ENCODE measurements at regions not wholly inside any gene's neighbourhood (a gene's known extent, or its start where the extent isn't known, plus 50 kb on each side); places are given as distances from the start of the nearest gene placed in this dataset.

DNA sequence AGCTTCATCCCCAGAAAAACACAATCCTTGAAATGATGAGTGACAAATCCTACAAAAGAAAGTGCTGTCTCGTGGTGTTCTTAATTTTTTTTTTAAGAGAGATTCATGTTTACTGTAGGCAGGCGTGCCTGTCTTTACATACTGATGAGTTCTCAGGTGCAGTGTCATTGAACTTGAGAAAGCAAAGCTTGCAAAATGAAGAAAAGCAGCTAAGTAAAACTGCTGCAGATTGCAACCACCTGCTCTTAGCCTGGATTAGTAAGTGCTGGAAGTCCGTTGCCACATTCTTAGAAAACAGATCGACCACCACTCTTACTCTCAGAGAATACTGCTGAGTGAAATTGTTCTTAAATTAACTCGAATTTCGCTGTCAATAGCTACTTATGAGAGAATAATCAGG, 854.6 kb downstream of the TRIML1 start:
- no peaks in the 10 kb centered on the region for H3K4me1 ChIP-seq (ENCODE audit: control insufficient read depth, low read length)
- H3K27ac ChIP-seq (ENCODE audit: low read depth, low read length) = no peak overlapping the region

DNA sequence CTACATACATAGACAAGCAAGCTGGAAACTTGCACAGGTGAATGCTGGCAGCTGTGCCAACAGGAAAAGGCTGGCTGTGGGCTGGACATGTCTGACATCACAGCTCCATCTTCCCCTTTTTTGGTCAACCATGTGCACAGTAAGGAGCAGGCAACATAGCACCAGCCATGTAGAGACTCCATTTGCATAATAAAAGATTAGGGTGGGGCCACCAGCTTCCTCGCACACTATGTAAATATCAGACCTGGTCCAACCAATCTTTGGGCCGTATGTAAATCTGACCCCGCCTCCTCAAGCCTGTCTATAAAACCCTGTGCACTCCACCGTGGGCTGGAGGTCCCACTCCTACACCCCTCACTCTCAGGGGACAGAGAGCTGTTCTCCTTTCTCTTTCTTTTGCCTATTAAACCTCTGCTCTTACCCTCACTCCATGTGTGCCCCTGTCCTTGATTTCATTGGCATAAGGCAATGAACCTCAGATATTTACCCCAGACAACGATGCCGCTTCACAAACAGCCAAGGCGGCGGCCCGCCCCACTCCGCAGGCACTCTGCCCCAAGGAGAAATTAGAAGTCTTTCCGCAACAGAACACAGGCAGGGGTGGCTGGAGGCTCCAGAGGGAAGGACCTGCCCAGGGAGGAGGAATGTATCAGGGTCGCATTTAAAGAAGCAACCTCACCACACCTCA, 862.2 kb downstream of the TRIML1 start:
- H3K27ac ChIP-seq (ENCODE audit: low read depth, low read length) = no peak overlapping the region
- no peak overlapping the region for H3K4me2 ChIP-seq (ENCODE audit: low read length)
- no peaks in the 10 kb centered on the region for H3K27me3 ChIP-seq (ENCODE audit: control insufficient read depth, low read length)
- H3K36me3 ChIP-seq (ENCODE audit: control insufficient read depth, low read length) = no peaks in the 10 kb centered on the region
- H3K79me2 ChIP-seq (ENCODE audit: control insufficient read depth, low read length) = no peaks in the 10 kb centered on the region
- no peaks in the 10 kb centered on the region for H3F3A ChIP-seq (ENCODE audit: control insufficient read depth, insufficient read depth)
- no peaks in the 10 kb centered on the region for H4K20me1 ChIP-seq (ENCODE audit: control insufficient read depth, insufficient read depth, low read depth, low read length)
- no peaks in the 10 kb centered on the region for H3K9me2 ChIP-seq (replicated peaks; ENCODE audit: control insufficient read depth, low read length)
- peaks cover 5% of the 10 kb centered on the region; the same call in 1 of the 2 replicates for H3K9me3 ChIP-seq (ENCODE audit: control insufficient read depth, insufficient read depth, low read length)
- no peak for TF ChIP-seq EZH2phosphoT487 (IDR thresholded peaks at IDR 0.05; ENCODE audit: borderline replicate concordance, low read length)
- TF ChIP-seq, protein P1, sequence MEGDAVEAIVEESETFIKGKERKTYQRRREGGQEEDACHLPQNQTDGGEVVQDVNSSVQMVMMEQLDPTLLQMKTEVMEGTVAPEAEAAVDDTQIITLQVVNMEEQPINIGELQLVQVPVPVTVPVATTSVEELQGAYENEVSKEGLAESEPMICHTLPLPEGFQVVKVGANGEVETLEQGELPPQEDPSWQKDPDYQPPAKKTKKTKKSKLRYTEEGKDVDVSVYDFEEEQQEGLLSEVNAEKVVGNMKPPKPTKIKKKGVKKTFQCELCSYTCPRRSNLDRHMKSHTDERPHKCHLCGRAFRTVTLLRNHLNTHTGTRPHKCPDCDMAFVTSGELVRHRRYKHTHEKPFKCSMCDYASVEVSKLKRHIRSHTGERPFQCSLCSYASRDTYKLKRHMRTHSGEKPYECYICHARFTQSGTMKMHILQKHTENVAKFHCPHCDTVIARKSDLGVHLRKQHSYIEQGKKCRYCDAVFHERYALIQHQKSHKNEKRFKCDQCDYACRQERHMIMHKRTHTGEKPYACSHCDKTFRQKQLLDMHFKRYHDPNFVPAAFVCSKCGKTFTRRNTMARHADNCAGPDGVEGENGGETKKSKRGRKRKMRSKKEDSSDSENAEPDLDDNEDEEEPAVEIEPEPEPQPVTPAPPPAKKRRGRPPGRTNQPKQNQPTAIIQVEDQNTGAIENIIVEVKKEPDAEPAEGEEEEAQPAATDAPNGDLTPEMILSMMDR (IDR thresholded peaks at IDR 0.05; ENCODE audit: low read depth, low read length, poor library complexity, severe bottlenecking) = no peak
- no peak overlapping the region for H3K4me3 ChIP-seq (ENCODE audit: low read length)
- H3K4me1 ChIP-seq (ENCODE audit: control insufficient read depth, low read length) = no peaks in the 10 kb centered on the region

More for the DNA sequence above, 854.6 kb downstream of the TRIML1 start:
- Histone ChIP-seq H3K9me3 (ENCODE audit: control insufficient read depth, insufficient read depth, low read length) (no peaks in the 10 kb centered on the region), H3K9me2 (replicated peaks; ENCODE audit: control insufficient read depth, low read length) (no peaks in the 10 kb centered on the region), H3K4me3 (ENCODE audit: low read length) (no peak overlapping the region), H3K27me3 (ENCODE audit: control insufficient read depth, low read length) (no peaks in the 10 kb centered on the region), H4K20me1 (ENCODE audit: control insufficient read depth, insufficient read depth, low read depth, low read length) (no peaks in the 10 kb centered on the region), H3K36me3 (ENCODE audit: control insufficient read depth, low read length) (no peaks in the 10 kb centered on the region), H3K79me2 (ENCODE audit: control insufficient read depth, low read length) (no peaks in the 10 kb centered on the region), H3F3A (ENCODE audit: control insufficient read depth, insufficient read depth) (no peaks in the 10 kb centered on the region), H3K4me2 (ENCODE audit: low read length) (no peak overlapping the region)
- TF ChIP-seq, protein P1 (IDR thresholded peaks at IDR 0.05; ENCODE audit: low read depth, low read length, poor library complexity, severe bottlenecking) = no peak
- TF ChIP-seq EZH2phosphoT487 (IDR thresholded peaks at IDR 0.05; ENCODE audit: borderline replicate concordance, low read length) = no peak

DNA sequence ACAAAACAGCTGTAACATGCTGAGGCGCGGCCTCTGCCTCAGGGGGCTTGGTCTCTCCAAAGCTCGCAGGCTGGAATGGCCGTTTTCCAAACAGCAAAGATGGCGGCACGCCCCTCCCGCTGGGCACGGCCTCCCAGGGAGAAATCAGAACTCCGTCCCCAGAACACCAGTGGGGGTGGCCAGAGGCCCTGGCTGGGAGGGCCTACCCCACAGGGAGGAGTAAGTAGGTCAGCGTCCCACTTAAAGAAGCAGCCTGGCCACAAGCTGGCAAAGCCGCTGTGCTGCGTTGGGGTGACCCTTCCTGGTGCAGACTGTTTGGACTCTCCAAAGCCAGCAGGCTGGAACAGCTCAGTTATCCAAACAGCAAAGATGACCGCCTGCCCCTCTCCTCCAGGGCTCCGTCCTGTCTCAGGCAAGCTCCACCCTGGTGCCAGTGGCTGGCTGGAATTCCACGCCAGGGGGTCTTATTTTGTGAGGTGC, 862.8 kb downstream of the TRIML1 start:
- no peak overlapping the region for H3K4me2 ChIP-seq (ENCODE audit: low read length)

More for the DNA sequence above, 862.8 kb downstream of the TRIML1 start:
- Histone ChIP-seq H3K36me3 (ENCODE audit: control insufficient read depth, low read length) (no peaks in the 10 kb centered on the region), H3K27ac (ENCODE audit: low read depth, low read length) (no peak overlapping the region), H3K79me2 (ENCODE audit: control insufficient read depth, low read length) (no peaks in the 10 kb centered on the region), H4K20me1 (ENCODE audit: control insufficient read depth, insufficient read depth, low read depth, low read length) (no peaks in the 10 kb centered on the region), H3K9me3 (ENCODE audit: control insufficient read depth, insufficient read depth, low read length) (peaks cover 5% of the 10 kb centered on the region; the same call in 1 of the 2 replicates), H3K27me3 (ENCODE audit: control insufficient read depth, low read length) (no peaks in the 10 kb centered on the region), H3K4me3 (ENCODE audit: low read length) (no peak overlapping the region), H3K4me1 (ENCODE audit: control insufficient read depth, low read length) (no peaks in the 10 kb centered on the region), H3F3A (ENCODE audit: control insufficient read depth, insufficient read depth) (no peaks in the 10 kb centered on the region), H3K9me2 (replicated peaks; ENCODE audit: control insufficient read depth, low read length) (no peaks in the 10 kb centered on the region)
- TF ChIP-seq, protein P1 (IDR thresholded peaks at IDR 0.05; ENCODE audit: low read depth, low read length, poor library complexity, severe bottlenecking) = no peak
- no peak for TF ChIP-seq EZH2phosphoT487 (IDR thresholded peaks at IDR 0.05; ENCODE audit: borderline replicate concordance, low read length)

All from DOHH2 (cell line).